ENCODE measurements at regions not wholly inside any gene's neighbourhood (a gene's known extent, or its start where the extent isn't known, plus 50 kb on each side); places are given as distances from the start of the nearest gene placed in this dataset.

DNA sequence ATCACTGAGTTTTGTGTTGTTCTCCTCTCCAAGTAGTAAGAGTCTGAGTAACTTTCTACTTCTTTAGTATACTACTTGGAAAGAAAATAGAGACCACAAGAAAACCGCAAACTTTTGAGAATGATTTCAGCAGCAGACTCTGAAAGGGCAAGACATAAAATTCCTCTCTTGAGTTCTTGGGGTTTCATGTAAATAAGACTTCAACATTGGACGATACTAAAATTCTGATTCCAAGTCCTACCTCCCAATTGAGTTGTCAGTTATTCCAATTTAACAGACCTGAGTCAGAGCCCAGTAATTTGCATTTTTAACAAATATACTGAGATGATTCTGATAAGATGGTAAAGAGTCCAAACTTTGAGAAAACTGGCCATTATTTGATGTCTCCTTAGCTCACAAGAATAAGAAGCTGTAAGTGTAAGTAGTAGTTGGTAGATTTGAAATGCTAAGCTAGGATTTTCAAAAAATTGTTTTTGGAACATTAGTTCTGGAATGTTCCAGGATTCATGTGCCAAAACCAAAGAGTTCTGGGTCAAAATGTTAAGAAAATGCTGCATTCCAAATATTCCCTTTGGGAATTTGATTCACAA is 261.6 kb upstream of the SPOPL start:
- no peak overlapping the region for H3K4me2 ChIP-seq (replicated peaks; ENCODE audit: extremely low read depth, low read length, poor library complexity, severe bottlenecking)
- no peak overlapping the region for H3K9ac ChIP-seq (ENCODE audit: insufficient read depth, low read length, poor library complexity, severe bottlenecking)

DNA sequence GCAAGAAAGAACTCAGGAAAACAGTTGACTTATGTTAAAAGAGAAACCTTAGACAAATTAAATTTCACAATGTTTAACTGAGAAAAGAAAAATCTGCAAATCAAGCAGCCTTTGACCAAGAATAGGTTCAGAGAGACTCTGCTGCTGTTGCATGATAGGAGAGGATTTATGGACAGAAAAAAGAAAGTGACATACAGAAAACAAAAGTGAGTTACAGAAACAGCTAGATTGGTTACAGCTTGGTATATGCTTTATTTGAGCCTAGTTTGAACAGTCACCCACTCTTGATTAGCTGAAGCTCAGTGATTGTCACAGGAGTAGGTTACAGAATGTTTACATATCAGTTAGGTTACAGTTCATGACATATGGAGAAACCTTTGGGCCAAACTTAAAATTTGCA is 258.2 kb upstream of the SPOPL start:
- H3K27ac ChIP-seq (ENCODE audit: low read depth in 1 of 2, low read length in 2 of 2) = no peak overlapping the region
- H3K9ac ChIP-seq (ENCODE audit: insufficient read depth, low read length, poor library complexity, severe bottlenecking) = no peak overlapping the region
- DNase-seq = no peak
- H3K4me2 ChIP-seq (replicated peaks; ENCODE audit: extremely low read depth, low read length, poor library complexity, severe bottlenecking) = no peak overlapping the region
- no peaks in the 10 kb centered on the region for H3K4me1 Mint-ChIP-seq
- H3K79me2 ChIP-seq (ENCODE audit: insufficient read depth, low read length) = no peaks in the 10 kb centered on the region
- no peak overlapping the region for H3K27ac Mint-ChIP-seq
- intact Hi-C loops (cut with micrococcal nuclease) = no loop called here
- H4K20me1 ChIP-seq (ENCODE audit: insufficient read depth, low read length) = no peaks in the 10 kb centered on the region
- no peaks in the 10 kb centered on the region for H3K27me3 ChIP-seq (ENCODE audit: control insufficient read depth in 2 of 2, insufficient read depth in 2 of 2, low read length in 2 of 2)
- no peaks in the 10 kb centered on the region for H3K9me3 ChIP-seq (replicated peaks in 1 of 2; ENCODE audit: control insufficient read depth in 1 of 2, insufficient read depth in 1 of 2, low read length in 2 of 2)
- no peaks in the 10 kb centered on the region for H3K4me1 ChIP-seq (ENCODE audit: control insufficient read depth in 1 of 2, insufficient read depth in 2 of 2, low read length in 2 of 2)
- H3K4me3 Mint-ChIP-seq = no peak overlapping the region
- H3K9me3 Mint-ChIP-seq = peaks cover 0 to 3% (median 0%) of the 10 kb centered on the region in 7 donors
- H3K36me3 Mint-ChIP-seq = no peaks in the 10 kb centered on the region
- no peaks in the 10 kb centered on the region for H3K27me3 Mint-ChIP-seq (ENCODE audit: low read depth in 3 of 3)
- no peak overlapping the region for H3K4me3 ChIP-seq (replicated peaks in 1 of 3; ENCODE audit: low read depth in 2 of 3, low read length in 3 of 3)
- no peak overlapping the region for H2AFZ ChIP-seq (ENCODE audit: insufficient read depth, low read depth, low read length, poor library complexity, severe bottlenecking)
- H3K36me3 ChIP-seq (replicated peaks in 1 of 2; ENCODE audit: control insufficient read depth in 1 of 2, insufficient read depth in 2 of 2, low read length in 2 of 2) = no peaks in the 10 kb centered on the region
- TF ChIP-seq, protein P1, sequence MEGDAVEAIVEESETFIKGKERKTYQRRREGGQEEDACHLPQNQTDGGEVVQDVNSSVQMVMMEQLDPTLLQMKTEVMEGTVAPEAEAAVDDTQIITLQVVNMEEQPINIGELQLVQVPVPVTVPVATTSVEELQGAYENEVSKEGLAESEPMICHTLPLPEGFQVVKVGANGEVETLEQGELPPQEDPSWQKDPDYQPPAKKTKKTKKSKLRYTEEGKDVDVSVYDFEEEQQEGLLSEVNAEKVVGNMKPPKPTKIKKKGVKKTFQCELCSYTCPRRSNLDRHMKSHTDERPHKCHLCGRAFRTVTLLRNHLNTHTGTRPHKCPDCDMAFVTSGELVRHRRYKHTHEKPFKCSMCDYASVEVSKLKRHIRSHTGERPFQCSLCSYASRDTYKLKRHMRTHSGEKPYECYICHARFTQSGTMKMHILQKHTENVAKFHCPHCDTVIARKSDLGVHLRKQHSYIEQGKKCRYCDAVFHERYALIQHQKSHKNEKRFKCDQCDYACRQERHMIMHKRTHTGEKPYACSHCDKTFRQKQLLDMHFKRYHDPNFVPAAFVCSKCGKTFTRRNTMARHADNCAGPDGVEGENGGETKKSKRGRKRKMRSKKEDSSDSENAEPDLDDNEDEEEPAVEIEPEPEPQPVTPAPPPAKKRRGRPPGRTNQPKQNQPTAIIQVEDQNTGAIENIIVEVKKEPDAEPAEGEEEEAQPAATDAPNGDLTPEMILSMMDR (IDR thresholded peaks at IDR 0.05) = no peak

More for the DNA sequence above, 261.6 kb upstream of the SPOPL start:
- Histone ChIP-seq H3K27me3 (ENCODE audit: control insufficient read depth in 2 of 2, insufficient read depth in 2 of 2, low read length in 2 of 2) (no peaks in the 10 kb centered on the region), H3K36me3 (replicated peaks in 1 of 2; ENCODE audit: control insufficient read depth in 1 of 2, insufficient read depth in 2 of 2, low read length in 2 of 2) (no peaks in the 10 kb centered on the region), H4K20me1 (ENCODE audit: insufficient read depth, low read length) (no peaks in the 10 kb centered on the region), H3K9me3 (replicated peaks in 1 of 2; ENCODE audit: control insufficient read depth in 1 of 2, insufficient read depth in 1 of 2, low read length in 2 of 2) (no peaks in the 10 kb centered on the region), H3K79me2 (ENCODE audit: insufficient read depth, low read length) (no peaks in the 10 kb centered on the region), H3K4me1 (ENCODE audit: control insufficient read depth in 1 of 2, insufficient read depth in 2 of 2, low read length in 2 of 2) (no peaks in the 10 kb centered on the region), H3K4me3 (replicated peaks in 1 of 3; ENCODE audit: low read depth in 2 of 3, low read length in 3 of 3) (no peak overlapping the region), H2AFZ (ENCODE audit: insufficient read depth, low read depth, low read length, poor library complexity, severe bottlenecking) (no peak overlapping the region), H3K27ac (ENCODE audit: low read depth in 1 of 2, low read length in 2 of 2) (no peak overlapping the region)
- no peaks in the 10 kb centered on the region for H3K4me1 Mint-ChIP-seq
- no peak overlapping the region for H3K4me3 Mint-ChIP-seq
- no peaks in the 10 kb centered on the region for H3K27me3 Mint-ChIP-seq (ENCODE audit: low read depth in 3 of 3)
- TF ChIP-seq, protein P1 (IDR thresholded peaks at IDR 0.05) = no peak
- intact Hi-C loops (cut with micrococcal nuclease) = no loop called here
- H3K9me3 Mint-ChIP-seq = peaks cover 0 to 5% (median 2%) of the 10 kb centered on the region in 7 donors
- DNase-seq = no peak
- H3K36me3 Mint-ChIP-seq = no peaks in the 10 kb centered on the region
- no CpG with 5 or more reads among the region's 2 CpGs for WGBS (ENCODE audit: insufficient coverage)
- no peak overlapping the region for H3K27ac Mint-ChIP-seq

All from CD14-positive monocyte (primary cell).